ENCODE measurements at regions not wholly inside any gene's neighbourhood (a gene's known extent, or its start where the extent isn't known, plus 50 kb on each side); places are given as distances from the start of the nearest gene placed in this dataset.

- TF ChIP-seq SMAD9 (CRISPR knock-in tag; IDR thresholded peaks at IDR 0.05) (no peak), POLR2A (IDR thresholded peaks at IDR 0.05; ENCODE audit: insufficient read depth in 1 of 2, low read depth in 2 of 2, low read length in 2 of 2) (no peak), FOSL1 (CRISPR knock-in tag; IDR thresholded peaks at IDR 0.05; ENCODE audit: borderline replicate concordance) (no peak)
Measured at GRCh38 chr5:82859451-82860140, 217.6 kb downstream of the TMEM167A start.

All from HepG2 (cell line).